H1 (cell line): ENCODE measurements at regions not wholly inside any gene's neighbourhood (a gene's known extent, or its start where the extent isn't known, plus 50 kb on each side); places are given as distances from the start of the nearest gene placed in this dataset.

Experiments used
- GABPA ChIP-seq: IDR thresholded peaks from 2 replicates; pipeline ENCODE4 v1.6.1; 2011; ENCODE audit warnings: mild to moderate bottlenecking, low read length, moderate library complexity, borderline replicate concordance; ENCODE audit not compliant: insufficient read depth
- TCF12 ChIP-seq: IDR thresholded peaks from 2 replicates; pipeline ENCODE4 v1.6.1; 2011; ENCODE audit warnings: low read depth, mild to moderate bottlenecking, low read length
- TF ChIP-seq, protein P1 (sequence below): IDR thresholded peaks from 2 replicates; pipeline ENCODE4 v1.6.1; 2012; ENCODE audit warnings: inconsistent platforms

DNA sequence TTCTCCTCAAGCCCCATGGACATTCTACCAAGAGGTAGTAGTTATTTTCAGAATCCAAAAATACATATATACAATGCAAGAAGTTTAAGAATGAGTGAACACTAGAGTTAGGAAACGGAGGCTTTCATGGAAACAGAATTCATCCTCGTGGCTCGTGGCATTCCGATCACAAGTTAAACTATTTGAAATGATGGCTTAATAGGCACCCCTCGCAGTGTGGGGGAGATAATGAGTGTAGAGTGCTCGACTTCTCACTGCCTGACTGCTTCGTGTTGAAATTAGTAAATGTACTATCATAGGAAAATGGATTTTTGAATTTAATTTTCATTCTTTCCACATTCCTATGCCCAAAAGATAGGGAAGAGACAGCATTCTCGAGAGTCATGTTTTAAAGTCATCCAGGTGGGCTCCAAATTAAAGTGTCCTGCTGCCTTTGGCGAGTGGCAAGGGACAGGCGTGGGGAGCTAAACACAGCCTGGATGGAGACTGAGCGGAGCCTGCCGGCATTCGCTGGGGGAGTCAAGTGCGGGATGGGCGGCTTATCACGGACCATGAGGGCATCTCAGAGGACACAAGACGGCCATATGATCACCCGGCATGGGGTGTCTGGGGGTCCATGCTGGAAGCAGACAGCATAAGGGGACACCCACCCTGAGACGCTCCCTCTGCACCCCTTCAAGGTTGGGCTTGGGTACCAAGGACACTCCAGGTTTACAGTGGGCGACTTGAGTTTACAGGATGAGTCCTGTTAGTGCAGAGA lies 165.2 kb downstream of the TEX29 start:
- no peak for TF ChIP-seq GABPA
- TF ChIP-seq, protein P1, sequence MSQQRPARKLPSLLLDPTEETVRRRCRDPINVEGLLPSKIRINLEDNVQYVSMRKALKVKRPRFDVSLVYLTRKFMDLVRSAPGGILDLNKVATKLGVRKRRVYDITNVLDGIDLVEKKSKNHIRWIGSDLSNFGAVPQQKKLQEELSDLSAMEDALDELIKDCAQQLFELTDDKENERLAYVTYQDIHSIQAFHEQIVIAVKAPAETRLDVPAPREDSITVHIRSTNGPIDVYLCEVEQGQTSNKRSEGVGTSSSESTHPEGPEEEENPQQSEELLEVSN, result no peak
- TF ChIP-seq TCF12, result no peak
